ENCODE measurements at regions not wholly inside any gene's neighbourhood (a gene's known extent, or its start where the extent isn't known, plus 50 kb on each side); places are given as distances from the start of the nearest gene placed in this dataset.
"Not testable (repeated sequence)": the region's sequence is repeated elsewhere in the genome, so short reads cannot be mapped to it uniquely, and the experiment has no call there.

DNA sequence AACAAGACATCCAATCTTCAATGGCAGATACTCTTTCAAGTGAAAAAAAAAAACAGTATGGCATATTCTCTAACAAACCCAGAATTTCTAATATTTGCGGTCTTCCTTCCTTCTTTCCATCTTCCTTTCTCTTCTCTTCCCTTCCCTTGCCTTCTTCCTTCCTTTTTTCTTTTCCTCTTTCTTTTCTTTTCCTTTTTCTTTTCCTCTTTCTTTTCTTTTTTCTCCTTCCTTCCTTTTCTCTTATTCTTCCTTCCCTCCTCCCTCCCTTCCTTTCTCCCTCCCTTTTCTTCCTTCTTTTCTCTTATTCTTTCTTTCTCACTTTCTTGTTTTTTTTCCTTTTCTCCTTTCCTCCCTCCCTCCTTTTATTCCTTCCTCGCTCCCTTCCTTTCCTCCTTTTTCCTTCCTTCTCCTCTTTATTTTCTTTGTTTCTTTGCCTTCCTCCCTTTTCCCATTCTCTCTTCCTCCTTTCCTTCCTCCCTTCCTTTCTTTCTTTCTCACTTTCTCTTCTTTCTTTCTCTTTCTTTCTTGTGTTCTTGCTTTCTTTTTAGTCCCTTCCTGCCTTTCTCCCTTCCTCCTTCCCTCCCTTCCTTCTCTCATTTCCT lies 209.0 kb downstream of the ZNF92 start:
- DNase-seq; intact Hi-C loops (cut with DNase I); ATAC-seq: not testable (repeated sequence)

- ATAC-seq; DNase-seq; intact Hi-C loops (cut with DNase I): not testable (repeated sequence)
Observed at GRCh38 chr7:65602495-65602894, 228.8 kb downstream of the ZNF92 start.

DNA sequence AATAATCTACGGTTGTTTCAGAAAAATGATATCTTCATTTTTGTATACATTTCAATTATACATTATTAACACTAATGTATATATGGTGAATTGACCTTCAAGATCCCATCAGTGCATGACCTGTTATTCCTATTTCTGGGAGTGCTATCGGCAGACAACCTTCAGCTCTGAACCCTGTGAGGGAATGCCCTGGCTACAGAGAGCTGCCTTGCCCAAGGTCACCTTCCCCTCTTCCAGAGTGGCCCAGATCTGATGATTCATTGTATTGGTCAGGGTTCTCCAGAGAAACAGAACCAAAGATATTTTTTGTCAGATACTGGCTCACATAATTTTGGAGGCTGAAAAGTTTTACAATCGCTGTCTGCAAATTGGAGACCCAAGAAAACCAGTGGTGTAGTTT lies 235.5 kb downstream of the ZNF92 start:
- no peak for DNase-seq
- ATAC-seq: no peak
- intact Hi-C loops (cut with DNase I): no loop called here

- ATAC-seq; intact Hi-C loops (cut with DNase I): not testable (repeated sequence)
Observed at GRCh38 chr7:65613644-65614289, 240.1 kb downstream of the ZNF92 start.

GRCh38 chr7:65616111-65616510 lies 242.5 kb downstream of the ZNF92 start:
- ATAC-seq; intact Hi-C loops (cut with DNase I); DNase-seq: not testable (repeated sequence)

More at GRCh38 chr7:65613644-65614289, 240.1 kb downstream of the ZNF92 start:
- not testable (repeated sequence) for DNase-seq

DNA sequence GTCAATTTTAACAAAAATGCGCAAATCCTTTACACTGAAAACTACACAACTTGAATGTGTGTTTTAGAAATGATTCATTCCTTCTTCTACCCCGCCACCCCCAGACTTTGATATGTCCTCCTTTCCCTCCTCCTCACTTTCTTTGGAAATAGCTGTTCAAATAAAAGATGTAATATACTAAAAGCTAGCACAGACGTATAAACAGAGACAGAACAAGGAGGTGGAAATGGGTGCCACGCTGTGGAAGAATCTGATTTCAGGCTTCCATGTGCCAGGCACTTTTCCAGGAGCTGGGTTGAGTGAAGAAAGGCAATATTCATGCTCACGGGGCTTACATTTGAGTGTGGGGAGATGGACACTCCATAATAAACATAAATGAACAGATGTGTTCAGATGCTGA lies 246.6 kb downstream of the ZNF92 start:
- intact Hi-C loops (cut with DNase I); DNase-seq; ATAC-seq: not testable (repeated sequence)

DNA sequence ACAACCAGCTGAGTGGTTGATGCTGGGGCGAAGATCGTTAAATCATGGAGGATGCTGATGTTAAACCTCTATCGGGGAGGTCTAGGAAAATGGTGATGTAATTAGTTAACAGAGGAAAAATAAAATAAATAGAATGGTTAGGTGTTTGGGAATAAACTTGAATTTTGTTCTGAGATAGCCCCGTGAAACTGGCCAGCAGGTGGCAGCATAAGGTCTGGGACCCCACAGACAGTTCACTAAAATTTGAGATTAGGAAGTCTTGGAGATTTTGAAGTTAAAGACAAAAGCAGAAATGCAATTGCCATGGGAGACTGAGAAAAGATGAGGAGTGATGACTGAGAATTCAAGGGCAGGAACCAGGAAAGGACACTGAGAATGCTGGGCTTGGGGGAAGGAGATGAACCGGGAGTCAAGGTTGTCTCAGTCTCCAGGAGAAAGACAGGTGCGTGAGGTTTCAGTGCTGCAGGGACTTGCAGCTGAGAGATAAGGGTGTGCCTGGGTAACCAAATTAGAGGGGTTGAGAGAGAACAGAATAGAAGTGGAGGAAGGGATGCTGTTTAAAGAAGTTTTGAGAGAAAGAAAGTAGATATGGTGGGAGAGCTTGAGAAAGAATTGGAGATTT lies 248.0 kb downstream of the ZNF92 start:
- ATAC-seq; intact Hi-C loops (cut with DNase I): not testable (repeated sequence)
- DNase-seq: peak; percentile 32

- ATAC-seq; DNase-seq; intact Hi-C loops (cut with DNase I): not testable (repeated sequence)
Observed at GRCh38 chr7:65631236-65631635, 241.6 kb upstream of the VKORC1L1 start.

DNA sequence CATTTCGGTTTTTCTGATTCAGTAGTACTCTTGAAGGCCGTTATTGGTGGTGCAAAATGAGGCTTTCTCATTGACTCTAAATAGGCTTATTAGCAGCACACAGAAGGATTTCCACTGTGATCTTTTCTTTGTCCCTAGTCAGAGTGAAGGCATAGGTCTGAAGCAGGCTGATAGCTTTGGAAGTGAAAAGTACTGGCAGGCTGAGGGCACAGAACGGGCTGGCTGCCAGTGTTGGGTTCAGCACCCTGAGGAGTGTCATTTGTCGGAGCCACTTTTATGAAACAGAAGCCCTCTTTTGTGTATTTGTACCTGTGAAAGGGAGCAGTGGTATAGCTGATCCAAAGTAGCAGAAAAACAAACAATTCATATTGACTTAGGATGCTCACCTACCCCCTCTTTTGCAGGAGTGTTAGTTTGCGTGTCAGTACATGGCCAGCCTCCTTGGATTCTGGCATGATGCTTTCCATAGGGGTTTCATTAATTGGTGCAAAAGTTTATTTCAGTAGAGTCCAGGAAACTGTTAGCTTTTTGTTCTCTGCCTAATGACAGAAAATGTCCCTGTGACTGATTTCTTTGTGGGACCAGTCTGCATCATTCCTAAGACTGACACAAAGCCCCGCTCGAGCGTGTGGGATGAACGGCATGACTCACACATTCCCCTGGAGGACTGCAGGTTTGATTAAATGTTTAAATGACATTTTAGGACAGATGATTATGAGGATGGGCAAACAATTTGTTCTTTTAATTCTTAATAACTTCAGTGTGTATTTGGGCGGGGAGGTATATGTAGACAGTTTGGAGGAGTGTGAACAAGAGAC lies 239.1 kb upstream of the VKORC1L1 start:
- DNase-seq; ATAC-seq; intact Hi-C loops (cut with DNase I): not testable (repeated sequence)

GRCh38 chr7:65638918-65639317 lies 234.0 kb upstream of the VKORC1L1 start:
- intact Hi-C loops (cut with DNase I); DNase-seq; ATAC-seq: not testable (repeated sequence)

DNA sequence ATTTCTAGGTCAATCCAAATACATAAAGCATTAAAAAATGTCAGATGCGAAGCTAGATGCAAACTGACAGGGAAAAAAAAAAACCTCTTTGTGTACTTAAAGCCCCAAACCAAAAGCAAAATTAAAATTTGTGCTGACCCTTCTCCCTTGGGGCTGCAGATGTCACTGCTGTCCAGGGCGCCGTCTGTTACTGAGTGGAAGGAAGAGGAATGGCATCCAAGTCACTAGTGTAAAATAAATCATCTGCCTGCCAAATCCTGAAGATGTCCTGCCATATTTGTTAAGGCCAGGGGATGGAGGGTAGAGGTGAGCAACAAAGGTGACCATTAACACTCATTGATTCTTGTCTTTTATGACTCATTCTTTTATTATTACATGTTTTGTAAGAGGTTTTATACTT lies 233.2 kb upstream of the VKORC1L1 start:
- DNase-seq: not testable (repeated sequence)

DNA sequence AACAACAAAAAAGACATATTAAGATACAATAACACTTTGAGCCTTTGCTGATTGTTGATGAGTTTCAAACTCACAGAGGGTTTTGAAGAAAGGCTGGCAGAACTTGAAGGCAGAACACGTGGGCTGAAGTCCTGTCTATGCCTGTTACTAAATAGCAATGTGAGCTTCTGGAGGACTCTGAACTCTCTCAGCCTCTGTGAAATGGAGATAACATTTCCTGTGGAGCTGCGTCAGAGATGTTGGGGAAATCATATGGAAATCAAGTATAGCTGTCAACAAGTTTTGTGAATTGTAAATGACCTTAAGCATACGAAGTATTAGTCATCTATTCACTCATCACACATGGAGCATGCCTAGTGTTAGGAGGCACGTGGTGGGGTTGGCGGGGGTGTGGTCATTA lies 229.4 kb upstream of the VKORC1L1 start:
- intact Hi-C loops (cut with DNase I); DNase-seq; ATAC-seq: not testable (repeated sequence)

More for the DNA sequence above, 233.2 kb upstream of the VKORC1L1 start:
- intact Hi-C loops (cut with DNase I); ATAC-seq: not testable (repeated sequence)

GRCh38 chr7:65647153-65647964 lies 225.5 kb upstream of the VKORC1L1 start:
- DNase-seq; intact Hi-C loops (cut with DNase I): not testable (repeated sequence)
- peak; percentile 38 to 53 for ATAC-seq

GRCh38 chr7:65651174-65651573 lies 221.7 kb upstream of the VKORC1L1 start:
- intact Hi-C loops (cut with DNase I); DNase-seq; ATAC-seq: not testable (repeated sequence)

- intact Hi-C loops (cut with DNase I); ATAC-seq; DNase-seq: not testable (repeated sequence)
Observed at GRCh38 chr7:65651826-65652592, 220.9 kb upstream of the VKORC1L1 start.

DNA sequence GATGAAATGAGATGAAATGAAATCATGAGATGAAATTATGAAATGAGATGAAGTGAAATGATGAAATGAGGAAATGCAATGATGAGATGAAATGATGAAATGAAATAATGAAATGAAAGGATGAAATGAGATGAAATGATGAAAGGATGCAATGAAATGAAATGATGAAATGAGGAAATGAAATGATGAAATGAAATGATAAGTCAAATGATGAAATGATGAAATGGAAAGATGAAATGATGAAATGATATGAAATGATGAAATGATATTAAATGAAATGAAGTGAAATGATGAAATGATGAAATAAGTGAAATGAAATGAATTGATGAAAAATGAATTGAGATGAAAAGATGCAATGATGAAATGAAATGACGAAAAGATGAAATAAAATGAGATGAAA lies 220.2 kb upstream of the VKORC1L1 start:
- DNase-seq; ATAC-seq; intact Hi-C loops (cut with DNase I): not testable (repeated sequence)

DNA sequence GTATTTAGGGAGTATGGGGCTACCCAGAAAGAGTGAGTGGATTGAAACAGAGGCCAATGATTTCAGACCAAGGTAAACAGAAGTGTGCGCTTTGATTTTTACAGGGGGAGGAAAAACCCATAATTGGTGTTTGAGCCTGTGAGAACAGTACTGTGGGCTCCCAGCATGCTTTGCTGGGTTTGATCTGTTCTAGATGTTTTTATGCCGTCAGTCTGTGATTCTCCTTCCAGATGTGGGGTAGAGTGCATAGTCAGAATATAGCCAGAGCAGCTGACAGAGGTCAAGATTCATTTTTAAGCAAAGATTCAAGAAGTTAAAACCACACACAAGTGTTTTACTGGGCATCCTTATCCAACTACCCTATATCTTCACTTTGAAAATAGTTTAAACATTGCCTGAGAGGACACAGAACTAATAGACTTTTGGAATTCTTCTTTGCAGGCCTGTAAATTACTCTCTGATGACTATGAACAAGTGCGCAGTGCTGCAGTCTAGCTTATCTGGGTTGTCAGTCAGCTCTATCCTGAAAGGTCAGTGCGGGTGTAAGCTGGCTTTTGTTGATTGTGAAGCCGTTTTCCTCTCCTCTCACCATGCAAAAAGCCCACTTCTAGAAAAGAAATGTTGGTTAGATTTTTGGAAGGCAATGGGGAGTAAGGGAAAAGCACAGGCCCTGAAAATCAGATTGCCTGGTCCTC lies 216.2 kb upstream of the VKORC1L1 start:
- intact Hi-C loops (cut with DNase I); DNase-seq: not testable (repeated sequence)
- peak in 1 of 2 donors; percentile 23 for ATAC-seq
